HG03432 (cell line): ENCODE measurements at regions not wholly inside any gene's neighbourhood (a gene's known extent, or its start where the extent isn't known, plus 50 kb on each side); places are given as distances from the start of the nearest gene placed in this dataset.
"Not testable (repeated sequence)": the region's sequence is repeated elsewhere in the genome, so short reads cannot be mapped to it uniquely, and the experiment has no call there.

Experiments
- ATAC-seq: cut with Tn5 transposase; IDR thresholded peaks from one replicate; pipeline ENCODE4 v1.9.1; 2021; ENCODE audit warnings: mild to moderate bottlenecking, moderate library complexity; ENCODE audit not compliant: unreplicated experiment

GRCh38 chr1:181191494-181192040, 103.1 kb downstream of the IER5 start:
- no peak for ATAC-seq

- no peak for ATAC-seq
These were observed 103.8 kb downstream of the IER5 start for GRCh38 chr1:181192316-181192715.

- no peak for ATAC-seq
These were observed 114.6 kb downstream of the IER5 start for GRCh38 chr1:181202986-181203555.

- no peak for ATAC-seq
These were observed 116.0 kb downstream of the IER5 start for GRCh38 chr1:181204530-181204929.

GRCh38 chr1:181205901-181206300, 117.4 kb downstream of the IER5 start:
- no peak for ATAC-seq

- no peak for ATAC-seq
These were observed 118.0 kb downstream of the IER5 start for GRCh38 chr1:181206513-181206912.

- no peak for ATAC-seq
These were observed 118.7 kb downstream of the IER5 start for GRCh38 chr1:181206979-181207790.

GRCh38 chr1:181208083-181208482, 119.6 kb downstream of the IER5 start:
- no peak for ATAC-seq

- no peak for ATAC-seq
These were observed 120.5 kb downstream of the IER5 start for GRCh38 chr1:181208967-181209366.

GRCh38 chr1:181213056-181213455, 124.6 kb downstream of the IER5 start:
- no peak for ATAC-seq

GRCh38 chr1:181216591-181216994, 128.1 kb downstream of the IER5 start:
- no peak for ATAC-seq

- no peak for ATAC-seq
These were observed 131.4 kb downstream of the IER5 start for GRCh38 chr1:181219938-181220337.

- no peak for ATAC-seq
These were observed 132.6 kb downstream of the IER5 start for GRCh38 chr1:181221078-181221477.

- ATAC-seq, result no peak
These were observed 134.5 kb downstream of the IER5 start for GRCh38 chr1:181222972-181223505.

- not testable (repeated sequence) for ATAC-seq
These were observed 138.2 kb downstream of the IER5 start for GRCh38 chr1:181226728-181227127.

- no peak for ATAC-seq
These were observed 150.6 kb downstream of the IER5 start for GRCh38 chr1:181239086-181239485.

GRCh38 chr1:181246320-181246719, 157.8 kb downstream of the IER5 start:
- ATAC-seq, result not testable (repeated sequence)

GRCh38 chr1:181248361-181248760, 159.9 kb downstream of the IER5 start:
- ATAC-seq, result not testable (repeated sequence)

- no peak for ATAC-seq
These were observed 160.7 kb downstream of the IER5 start for GRCh38 chr1:181249186-181249585.

GRCh38 chr1:181250038-181250437, 161.5 kb downstream of the IER5 start:
- ATAC-seq, result no peak

GRCh38 chr1:181251001-181251712, 162.7 kb downstream of the IER5 start:
- ATAC-seq, result no peak
